Activated naive CD8-positive, alpha-beta T cell treated with anti-CD3 and anti-CD28 coated beads, Interleukin-2, amount 10 ng/mL, durations not matched to agents 7 days and 5 days (primary cell): ENCODE measurements at regions not wholly inside any gene's neighbourhood (a gene's known extent, or its start where the extent isn't known, plus 50 kb on each side); places are given as distances from the start of the nearest gene placed in this dataset.

Experiments
- ATAC-seq: fragments of 150-1000 bp; cut with Tn5 transposase; one replicate; pipeline ENCODE4 v1.10.0; 2021; ENCODE audit warnings: low read depth, moderate library complexity
- POLR2A ChIA-PET: fragments of 350-600 bp; sonication (Branson Sonifier 250); formaldehyde crosslinking; loops from one replicate; lab custom pipeline; 2021; ENCODE audit warnings: antibody characterized with exemption; lab: Charles Lee
- DNase-seq: peaks from one replicate; pipeline ENCODE4 v3.0.0; 2021
- H3K27ac Mint-ChIP-seq: one replicate; pipeline ENCODE4 v1.8.0; 2022; ENCODE audit warnings: mild to moderate bottlenecking, mixed read lengths
- H3K27me3 Mint-ChIP-seq: one replicate; pipeline ENCODE4 v1.8.0; 2022; ENCODE audit warnings: mild to moderate bottlenecking, moderate library complexity, mixed read lengths
- H3K36me3 Mint-ChIP-seq: one replicate; pipeline ENCODE4 v1.8.0; 2021; ENCODE audit warnings: mild to moderate bottlenecking, mixed read lengths
- H3K4me1 Mint-ChIP-seq: one replicate; pipeline ENCODE4 v1.8.0; 2021; ENCODE audit warnings: mixed read lengths
- H3K4me3 Mint-ChIP-seq: one replicate; pipeline ENCODE4 v1.8.0; 2022; ENCODE audit warnings: mild to moderate bottlenecking, moderate library complexity, mixed read lengths
- H3K9me3 Mint-ChIP-seq: one replicate; pipeline ENCODE4 v1.8.0; 2021; ENCODE audit warnings: mixed read lengths

DNA sequence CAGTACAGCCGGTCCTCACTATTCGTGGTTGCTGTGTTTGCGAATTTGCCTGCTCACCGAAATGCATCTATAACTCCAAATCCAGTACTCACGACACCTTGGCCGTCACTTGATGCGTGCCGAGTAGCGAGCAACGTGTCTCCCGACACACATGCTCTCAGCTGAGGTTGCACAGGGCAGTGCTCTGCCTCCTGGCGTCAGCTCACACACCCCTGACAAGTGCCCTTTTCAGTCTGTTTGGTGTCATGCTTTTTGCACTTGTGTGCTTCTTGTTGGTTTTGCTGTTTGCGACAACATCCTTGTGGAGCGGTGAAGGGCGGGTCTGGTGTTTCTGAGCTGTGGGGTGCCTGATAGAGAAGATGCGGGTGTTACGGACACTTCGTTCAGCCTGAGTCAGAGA, 110.4 kb upstream of the RFLNA start:
- no peaks in the 10 kb centered on the region for H3K36me3 Mint-ChIP-seq
- no peaks in the 10 kb centered on the region for H3K9me3 Mint-ChIP-seq
- DNase-seq = no peak
- no peak for ATAC-seq
- peaks cover 3% of the 10 kb centered on the region for H3K27me3 Mint-ChIP-seq
- POLR2A ChIA-PET = no interaction called here
- peaks cover 4% of the 10 kb centered on the region for H3K4me1 Mint-ChIP-seq
- H3K4me3 Mint-ChIP-seq = no peak overlapping the region
- H3K27ac Mint-ChIP-seq = no peak overlapping the region

DNA sequence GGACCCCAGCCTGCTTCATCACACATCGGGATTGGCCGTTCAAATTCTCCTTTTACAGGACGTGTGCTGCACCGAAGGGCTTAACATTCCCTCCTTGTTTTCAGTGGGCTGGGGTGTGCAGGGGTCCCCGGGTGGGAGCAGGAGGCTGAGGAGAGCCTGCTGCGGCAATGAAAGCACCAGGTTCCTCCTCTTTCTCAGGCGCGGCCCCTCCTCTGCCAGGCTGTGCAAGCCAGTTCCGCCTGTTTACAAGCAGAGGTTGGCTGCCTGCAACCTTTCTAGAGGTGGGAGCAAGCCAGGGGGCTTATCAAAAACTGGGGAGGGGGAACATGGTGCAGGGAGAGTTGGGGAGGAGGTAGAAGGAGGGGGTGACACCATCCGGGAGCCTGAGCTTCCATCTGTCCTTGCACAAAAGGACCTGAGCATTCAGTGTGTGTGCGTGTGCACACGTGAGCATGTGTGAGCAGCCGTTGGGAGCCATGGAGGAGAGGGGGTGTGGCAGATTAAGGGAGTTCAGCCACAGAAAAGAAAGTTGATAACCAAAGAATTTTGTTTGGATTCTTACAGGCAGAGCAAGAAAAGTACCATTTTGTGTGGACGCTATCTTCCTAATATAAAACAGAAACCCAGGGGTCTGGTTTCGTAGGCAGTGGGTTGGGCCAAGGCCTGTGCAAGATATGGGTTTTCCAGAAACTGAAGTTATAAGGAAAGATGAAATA, 108.8 kb upstream of the RFLNA start:
- peaks cover 14% of the 10 kb centered on the region for H3K4me1 Mint-ChIP-seq
- DNase-seq = no peak
- no peaks in the 10 kb centered on the region for H3K27me3 Mint-ChIP-seq
- ATAC-seq = no peak
- peaks cover 1% of the 10 kb centered on the region for H3K36me3 Mint-ChIP-seq
- H3K27ac Mint-ChIP-seq = no peak overlapping the region
- H3K9me3 Mint-ChIP-seq = no peaks in the 10 kb centered on the region
- H3K4me3 Mint-ChIP-seq = no peak overlapping the region
- POLR2A ChIA-PET = no interaction called here

DNA sequence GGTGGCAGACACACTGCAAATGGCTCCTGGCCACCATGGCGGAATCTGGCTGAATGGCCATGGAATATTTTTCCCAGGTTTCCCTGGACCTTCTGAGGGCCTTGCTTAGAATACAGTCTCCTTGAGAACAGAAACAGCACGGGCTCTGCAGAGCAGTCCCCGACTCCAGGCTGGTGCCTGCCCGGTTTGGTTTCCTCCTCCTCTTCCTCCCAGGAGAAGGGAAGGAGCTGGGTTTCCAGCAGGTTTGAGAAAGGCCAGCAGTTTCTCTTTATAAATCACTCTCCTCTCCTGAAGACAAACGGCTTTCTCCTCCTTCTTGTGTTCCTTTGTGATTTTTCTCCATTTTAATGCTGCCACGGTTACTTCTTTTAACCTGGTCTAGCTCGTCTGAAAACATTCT, 106.8 kb upstream of the RFLNA start:
- DNase-seq = no peak
- Mint-ChIP-seq H3K4me3 (no peak overlapping the region), H3K27me3 (peaks cover 2% of the 10 kb centered on the region)

DNA sequence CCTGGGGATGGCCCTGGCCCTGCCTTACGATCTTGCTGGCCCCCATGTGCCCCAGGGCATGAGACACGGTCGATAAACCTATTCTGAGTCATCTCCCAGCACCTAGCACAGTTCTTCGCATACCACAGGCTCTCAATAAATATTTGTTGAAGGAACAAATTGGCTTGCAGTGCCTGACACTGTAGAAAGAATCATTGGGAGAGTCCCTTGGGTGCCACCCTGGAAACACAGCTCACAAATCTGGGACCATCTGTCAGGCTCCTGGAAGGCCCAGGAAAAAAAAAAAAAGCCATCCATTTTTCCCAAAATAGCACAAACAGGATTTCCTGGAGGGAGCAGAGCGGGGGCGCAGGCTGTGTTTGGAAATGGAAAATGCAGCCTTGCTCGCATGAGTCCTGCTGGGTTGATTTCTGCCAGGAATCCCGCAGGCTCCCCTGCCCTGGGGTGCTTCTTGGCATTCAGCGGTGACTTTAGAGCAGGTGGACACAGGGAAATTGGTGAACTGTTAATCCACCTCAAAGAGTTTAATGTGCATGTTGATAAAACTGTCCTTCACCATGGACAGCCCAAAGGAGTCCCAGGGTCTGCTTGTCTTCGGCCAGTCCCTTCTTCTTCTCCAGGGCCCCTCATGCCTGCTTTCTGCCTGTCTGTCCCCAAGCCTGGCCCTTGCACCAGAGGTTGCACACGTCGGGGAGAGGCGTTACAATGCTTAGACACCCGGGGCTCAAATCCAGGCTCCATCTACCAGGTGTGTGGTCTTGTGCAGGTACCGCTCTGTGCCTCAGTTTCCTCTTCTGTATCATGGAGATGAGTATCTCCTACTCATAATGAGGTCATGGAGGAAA, 106.1 kb upstream of the RFLNA start:
- Mint-ChIP-seq H3K27me3 (peaks cover 2% of the 10 kb centered on the region), H3K9me3 (peaks cover 8% of the 10 kb centered on the region), H3K36me3 (peaks cover 4% of the 10 kb centered on the region), H3K4me3 (no peak overlapping the region), H3K4me1 (peaks cover 14% of the 10 kb centered on the region), H3K27ac (no peak overlapping the region)
- POLR2A ChIA-PET = no interaction called here
- DNase-seq = no peak
- no peak for ATAC-seq

More for the DNA sequence above, 106.8 kb upstream of the RFLNA start:
- Mint-ChIP-seq H3K4me1 (peaks cover 15% of the 10 kb centered on the region), H3K27ac (no peak overlapping the region), H3K9me3 (peaks cover 4% of the 10 kb centered on the region), H3K36me3 (peaks cover 4% of the 10 kb centered on the region)
- POLR2A ChIA-PET = no interaction called here
- no peak for ATAC-seq

DNA sequence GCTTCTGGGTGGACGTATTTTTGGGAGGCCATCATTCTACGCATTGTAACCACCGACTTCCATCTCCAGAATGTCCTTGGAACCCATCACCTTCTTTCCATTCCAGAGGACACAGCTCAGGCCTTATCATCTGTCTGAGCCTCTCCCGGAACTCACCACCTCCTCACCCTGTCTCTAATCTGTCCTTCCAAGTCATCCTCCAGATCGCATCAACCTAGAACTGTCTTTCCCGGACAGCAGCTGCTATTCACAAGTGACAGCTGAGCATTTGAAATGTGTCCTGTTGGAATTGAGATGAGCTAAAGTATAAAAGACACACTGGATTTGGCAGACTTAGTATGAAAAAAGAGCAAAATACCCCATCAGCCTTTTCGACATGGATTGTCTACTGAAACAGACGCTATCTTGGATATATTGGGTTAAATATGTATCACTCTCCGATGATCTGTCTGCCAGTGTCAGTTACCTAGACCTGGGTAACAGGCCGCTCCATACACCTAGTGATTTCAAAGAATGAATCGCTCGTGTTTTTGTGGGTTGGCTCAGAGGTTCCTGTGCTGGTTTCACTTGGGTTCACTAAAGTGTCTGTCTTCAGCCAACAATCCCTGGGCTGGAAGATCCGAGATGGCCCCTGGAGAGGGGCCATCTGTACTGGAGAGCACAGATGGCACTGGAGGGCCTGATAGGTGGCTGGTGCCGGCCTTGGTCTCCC, 104.4 kb upstream of the RFLNA start:
- Mint-ChIP-seq H3K27ac (peak overlapping the region; percentile 62), H3K27me3 (peaks cover 2% of the 10 kb centered on the region), H3K4me1 (peaks cover 14% of the 10 kb centered on the region), H3K36me3 (peaks cover 4% of the 10 kb centered on the region), H3K9me3 (peaks cover 8% of the 10 kb centered on the region), H3K4me3 (peak overlapping the region; percentile 25)
- POLR2A ChIA-PET = interaction anchor here (0.6 kb wide), 1 partner anchor 11 kb away, joined by 3 read pairs; no protein-coding TSS in a partner anchor
- DNase-seq (peak; percentile 49), ATAC-seq (peak; percentile 51)

DNA sequence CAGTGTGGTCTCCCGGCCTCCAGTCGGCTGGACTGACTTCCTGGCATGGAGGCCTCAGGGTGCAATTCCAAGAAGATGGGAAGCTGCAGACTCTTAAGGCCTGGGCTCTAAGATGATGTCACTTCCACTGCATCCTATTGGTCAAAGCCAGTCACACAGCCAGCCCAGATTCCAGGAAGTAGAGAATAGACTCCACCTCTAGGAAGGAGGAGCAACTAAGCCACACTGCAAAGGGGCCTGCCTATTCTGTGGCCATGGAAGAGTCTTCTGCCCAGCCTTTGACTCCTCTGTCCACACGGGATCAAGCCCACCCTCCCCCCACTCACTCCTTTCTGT, 103.9 kb upstream of the RFLNA start:
- ATAC-seq = peak; percentile 96
- peaks cover 2% of the 10 kb centered on the region for H3K27me3 Mint-ChIP-seq
- peaks cover 14% of the 10 kb centered on the region for H3K4me1 Mint-ChIP-seq
- peaks cover 4% of the 10 kb centered on the region for H3K36me3 Mint-ChIP-seq
- POLR2A ChIA-PET = no interaction called here
- DNase-seq = no peak
- H3K27ac Mint-ChIP-seq = peak overlapping the region; percentile 62
- peaks cover 8% of the 10 kb centered on the region for H3K9me3 Mint-ChIP-seq
- peak overlapping the region; percentile 25 for H3K4me3 Mint-ChIP-seq

DNA sequence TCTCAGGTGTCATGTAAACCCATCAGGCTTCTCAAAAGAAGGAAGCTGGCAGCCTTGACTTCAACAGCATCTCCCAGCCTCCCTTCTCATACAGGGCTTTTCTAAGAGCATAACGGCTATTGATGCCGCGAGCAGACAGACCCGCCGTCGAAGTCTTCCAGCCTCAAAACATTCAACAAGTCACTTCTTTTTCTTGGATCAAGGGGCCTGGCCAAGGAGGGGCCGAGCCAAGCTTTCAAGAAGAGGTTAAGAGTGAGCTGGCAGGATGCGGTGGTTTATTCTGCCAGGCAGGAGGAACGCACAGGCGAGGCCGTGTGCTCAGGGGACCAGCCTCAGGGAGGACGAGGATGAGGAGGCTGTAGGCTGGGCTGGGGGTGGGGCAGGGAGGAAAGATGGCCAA, 102.9 kb upstream of the RFLNA start:
- Mint-ChIP-seq H3K4me1 (peaks cover 14% of the 10 kb centered on the region), H3K27me3 (peaks cover 2% of the 10 kb centered on the region), H3K27ac (no peak overlapping the region), H3K9me3 (peaks cover 8% of the 10 kb centered on the region), H3K36me3 (peaks cover 4% of the 10 kb centered on the region), H3K4me3 (no peak overlapping the region)
- POLR2A ChIA-PET = no interaction called here
- ATAC-seq (no peak), DNase-seq (no peak)

DNA sequence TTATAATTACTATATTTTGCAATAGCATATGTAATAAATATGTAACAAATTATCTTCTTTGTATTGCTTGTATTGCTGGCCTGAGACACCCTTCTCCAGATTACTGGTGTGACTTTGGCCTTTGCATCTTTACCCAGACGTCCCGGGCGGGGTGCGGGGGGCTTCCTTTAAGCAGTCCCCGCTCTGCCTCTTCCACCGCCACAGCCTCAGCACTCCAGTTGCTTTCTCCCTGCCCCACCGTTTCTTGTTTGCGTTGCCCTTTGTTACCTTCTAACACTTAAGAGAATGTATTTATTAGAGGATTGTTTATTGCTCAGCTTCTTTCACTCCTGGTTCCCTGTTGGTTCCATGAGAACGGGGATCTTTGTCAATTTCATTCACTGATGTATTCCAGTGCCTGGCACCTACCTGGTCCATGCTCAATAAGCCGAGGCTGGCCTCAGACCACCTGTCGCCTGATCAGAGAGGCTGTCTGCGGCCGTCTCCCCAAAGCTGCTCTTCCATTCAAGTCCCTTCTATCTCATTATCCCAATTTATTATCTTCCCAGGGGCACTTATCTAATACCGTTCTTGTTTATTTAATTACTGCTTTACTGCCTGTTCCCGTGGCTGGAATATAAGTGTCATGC, 100.5 kb upstream of the RFLNA start:
- peaks cover 8% of the 10 kb centered on the region for H3K9me3 Mint-ChIP-seq
- peaks cover 4% of the 10 kb centered on the region for H3K36me3 Mint-ChIP-seq
- H3K27ac Mint-ChIP-seq = no peak overlapping the region
- DNase-seq (no peak), ATAC-seq (no peak)
- peaks cover 2% of the 10 kb centered on the region for H3K27me3 Mint-ChIP-seq
- H3K4me1 Mint-ChIP-seq = peaks cover 14% of the 10 kb centered on the region
- POLR2A ChIA-PET = no interaction called here
- H3K4me3 Mint-ChIP-seq = no peak overlapping the region

DNA sequence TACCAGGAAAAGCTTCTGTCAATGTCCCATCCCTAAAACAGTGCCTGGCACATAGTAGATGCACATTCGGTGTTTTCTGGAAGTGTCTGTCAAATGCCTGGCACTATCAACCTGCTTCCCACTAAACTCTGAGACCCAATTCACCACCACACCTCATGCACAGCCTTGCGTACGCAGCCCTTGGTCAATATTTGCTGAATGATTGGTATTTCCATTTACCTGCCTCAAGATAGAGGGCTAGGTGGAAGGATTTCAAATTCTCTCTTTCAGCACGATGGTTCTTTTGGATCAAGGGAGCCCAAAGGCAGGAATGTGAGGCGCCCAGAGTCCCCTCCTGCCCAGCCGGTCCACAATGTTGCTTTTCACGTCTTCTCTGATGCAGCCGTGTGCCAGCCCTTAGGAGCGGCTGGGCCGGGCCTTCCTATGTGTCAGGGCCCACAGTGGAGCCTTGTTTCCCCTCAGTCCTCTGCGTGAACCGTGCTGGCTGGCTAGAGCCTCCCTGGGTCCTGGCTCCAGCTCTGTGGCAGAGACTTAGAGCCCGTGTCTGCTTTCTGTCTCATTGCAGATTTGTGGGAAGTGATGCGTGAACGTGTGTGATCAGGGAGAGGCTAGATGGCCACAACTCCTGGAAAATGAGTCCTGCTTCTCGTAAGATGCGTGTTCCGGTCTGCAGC, 99.9 kb upstream of the RFLNA start:
- Mint-ChIP-seq H3K4me3 (no peak overlapping the region), H3K27ac (peak overlapping the region; percentile 30), H3K27me3 (peaks cover 2% of the 10 kb centered on the region), H3K4me1 (peaks cover 14% of the 10 kb centered on the region), H3K9me3 (peaks cover 8% of the 10 kb centered on the region), H3K36me3 (peaks cover 4% of the 10 kb centered on the region)
- no peak for DNase-seq
- POLR2A ChIA-PET = no interaction called here
- ATAC-seq = no peak

DNA sequence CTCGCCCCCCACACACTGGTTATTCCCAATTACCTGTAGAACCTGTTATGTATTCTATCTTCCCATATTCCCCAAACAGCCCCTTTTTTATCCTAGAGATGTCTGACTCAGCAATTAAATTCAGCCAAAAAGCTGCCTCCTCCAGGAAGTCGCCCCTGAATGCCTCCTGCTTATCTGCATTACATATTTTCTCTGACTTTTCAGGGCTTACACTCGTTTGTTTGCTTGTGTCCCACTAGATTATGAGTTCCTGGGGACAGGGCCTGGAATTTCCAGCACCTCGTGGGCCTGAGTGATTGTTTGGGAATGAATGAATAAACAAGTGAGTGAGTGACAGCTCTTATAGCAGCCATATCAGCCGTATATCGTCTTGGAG, 99.3 kb upstream of the RFLNA start:
- peaks cover 10% of the 10 kb centered on the region for H3K4me1 Mint-ChIP-seq
- H3K27ac Mint-ChIP-seq = no peak overlapping the region
- H3K4me3 Mint-ChIP-seq = no peak overlapping the region
- H3K27me3 Mint-ChIP-seq = peaks cover 6% of the 10 kb centered on the region
- H3K36me3 Mint-ChIP-seq = peaks cover 2% of the 10 kb centered on the region
- DNase-seq (no peak), ATAC-seq (no peak)
- POLR2A ChIA-PET = no interaction called here
- peaks cover 8% of the 10 kb centered on the region for H3K9me3 Mint-ChIP-seq

DNA sequence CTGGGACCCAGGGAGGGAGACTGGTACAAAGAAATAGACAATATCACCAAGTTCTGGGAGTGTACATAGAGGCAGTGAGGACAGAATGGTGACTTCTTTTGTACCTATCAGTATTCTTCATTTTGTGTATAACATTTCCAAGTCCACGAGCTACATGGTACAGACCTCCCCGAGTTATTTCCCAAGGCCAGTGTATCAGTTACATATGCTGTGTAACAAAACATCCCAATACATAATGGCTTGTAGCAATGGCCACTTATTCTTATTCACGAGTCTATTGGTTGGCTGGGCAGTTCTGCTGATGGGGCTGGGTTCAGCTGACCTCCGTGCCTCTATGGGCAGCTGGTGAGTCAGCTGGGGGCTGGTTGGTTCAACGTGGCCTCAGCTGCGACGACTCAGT, 98.7 kb upstream of the RFLNA start:
- H3K36me3 Mint-ChIP-seq = peaks cover 2% of the 10 kb centered on the region
- H3K4me1 Mint-ChIP-seq = peaks cover 4% of the 10 kb centered on the region
- peaks cover 11% of the 10 kb centered on the region for H3K27me3 Mint-ChIP-seq
- H3K4me3 Mint-ChIP-seq = no peak overlapping the region
- no peak for ATAC-seq
- H3K27ac Mint-ChIP-seq = no peak overlapping the region
- peaks cover 9% of the 10 kb centered on the region for H3K9me3 Mint-ChIP-seq
- POLR2A ChIA-PET = no interaction called here
- DNase-seq = no peak

DNA sequence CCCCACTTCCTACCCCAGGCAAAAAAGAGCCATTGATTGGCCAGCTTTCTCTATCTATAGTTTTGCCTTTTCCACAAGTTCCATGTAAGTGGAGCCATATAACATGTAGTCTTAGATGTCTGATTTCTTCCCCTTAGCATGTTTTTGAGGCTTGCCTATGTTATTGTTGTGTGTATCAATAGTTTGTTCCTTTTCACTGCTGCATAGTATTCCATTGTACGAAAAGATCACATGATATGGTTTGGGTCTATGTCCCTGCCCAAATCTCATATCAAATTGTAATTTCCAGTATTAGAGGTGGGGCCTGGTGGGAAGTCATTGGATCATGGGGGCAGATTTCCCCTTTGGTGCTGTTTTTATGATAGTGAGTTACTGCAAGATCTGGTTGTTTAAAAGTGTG, 93.6 kb upstream of the RFLNA start:
- POLR2A ChIA-PET = no interaction called here
- H3K27me3 Mint-ChIP-seq = peaks cover 24% of the 10 kb centered on the region
- H3K4me1 Mint-ChIP-seq = no peaks in the 10 kb centered on the region
- no peak overlapping the region for H3K4me3 Mint-ChIP-seq
- ATAC-seq (no peak), DNase-seq (no peak)
- H3K27ac Mint-ChIP-seq = no peak overlapping the region
- no peaks in the 10 kb centered on the region for H3K36me3 Mint-ChIP-seq
- H3K9me3 Mint-ChIP-seq = peaks cover 5% of the 10 kb centered on the region

DNA sequence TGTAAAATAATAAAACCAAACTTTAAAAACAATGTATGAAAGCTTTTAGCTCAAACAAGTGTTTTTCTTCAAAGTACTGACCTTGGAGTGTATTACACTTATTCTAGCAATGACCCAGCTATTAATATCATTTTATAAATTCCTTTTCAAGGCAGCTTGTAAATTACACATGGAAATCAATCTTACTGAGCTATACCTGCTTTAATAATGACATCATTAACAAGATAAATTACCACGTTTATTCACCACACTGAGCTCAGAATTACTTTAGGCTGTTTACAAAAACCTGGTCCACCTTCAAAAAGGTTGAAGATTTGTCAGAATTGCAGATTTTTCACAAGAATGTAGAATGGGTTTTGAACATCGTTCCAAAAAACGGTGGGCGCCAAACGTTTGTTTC, 91.7 kb upstream of the RFLNA start:
- ATAC-seq = no peak
- Mint-ChIP-seq H3K4me1 (no peaks in the 10 kb centered on the region), H3K27me3 (peaks cover 34% of the 10 kb centered on the region), H3K9me3 (peaks cover 6% of the 10 kb centered on the region), H3K4me3 (no peak overlapping the region), H3K36me3 (no peaks in the 10 kb centered on the region), H3K27ac (no peak overlapping the region)
- no peak for DNase-seq
- POLR2A ChIA-PET = no interaction called here
